ENCODE measurements at regions not wholly inside any gene's neighbourhood (a gene's known extent, or its start where the extent isn't known, plus 50 kb on each side); places are given as distances from the start of the nearest gene placed in this dataset.

GRCh38 chr3:164476631-164477030 lies 601.7 kb downstream of the SI start:
- no peaks in the 10 kb centered on the region for H3K4me1 ChIP-seq (ENCODE audit: insufficient read depth, low read length, poor library complexity, severe bottlenecking)
- H3K27ac ChIP-seq (ENCODE audit: low read depth, low read length, poor library complexity, severe bottlenecking) = no peak overlapping the region
- no peaks in the 10 kb centered on the region for H3K9me3 ChIP-seq (ENCODE audit: low read depth, low read length, poor library complexity, severe bottlenecking)
- intact Hi-C loops (cut with micrococcal nuclease; ENCODE audit: unreplicated experiment) = no loop called here
- no peak for TF ChIP-seq EZH2 (IDR thresholded peaks at IDR 0.05; ENCODE audit: borderline replicate concordance, low read depth, low read length, poor library complexity, severe bottlenecking)
- TF ChIP-seq, protein P1, sequence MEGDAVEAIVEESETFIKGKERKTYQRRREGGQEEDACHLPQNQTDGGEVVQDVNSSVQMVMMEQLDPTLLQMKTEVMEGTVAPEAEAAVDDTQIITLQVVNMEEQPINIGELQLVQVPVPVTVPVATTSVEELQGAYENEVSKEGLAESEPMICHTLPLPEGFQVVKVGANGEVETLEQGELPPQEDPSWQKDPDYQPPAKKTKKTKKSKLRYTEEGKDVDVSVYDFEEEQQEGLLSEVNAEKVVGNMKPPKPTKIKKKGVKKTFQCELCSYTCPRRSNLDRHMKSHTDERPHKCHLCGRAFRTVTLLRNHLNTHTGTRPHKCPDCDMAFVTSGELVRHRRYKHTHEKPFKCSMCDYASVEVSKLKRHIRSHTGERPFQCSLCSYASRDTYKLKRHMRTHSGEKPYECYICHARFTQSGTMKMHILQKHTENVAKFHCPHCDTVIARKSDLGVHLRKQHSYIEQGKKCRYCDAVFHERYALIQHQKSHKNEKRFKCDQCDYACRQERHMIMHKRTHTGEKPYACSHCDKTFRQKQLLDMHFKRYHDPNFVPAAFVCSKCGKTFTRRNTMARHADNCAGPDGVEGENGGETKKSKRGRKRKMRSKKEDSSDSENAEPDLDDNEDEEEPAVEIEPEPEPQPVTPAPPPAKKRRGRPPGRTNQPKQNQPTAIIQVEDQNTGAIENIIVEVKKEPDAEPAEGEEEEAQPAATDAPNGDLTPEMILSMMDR (conservative IDR thresholded peaks at IDR 0.05; ENCODE audit: low read depth, low read length) = no peak
- CTCF ChIA-PET = no interaction called here
- H3K4me3 ChIP-seq (ENCODE audit: low read depth, low read length, poor library complexity, severe bottlenecking) = no peak overlapping the region
- no peaks in the 10 kb centered on the region for H3K27me3 ChIP-seq (replicated peaks; ENCODE audit: insufficient read depth, low read depth, low read length, poor library complexity)
- POLR2A ChIA-PET (ENCODE audit: low non-redundant PET) = no interaction called here
- no peaks in the 10 kb centered on the region for H3K36me3 ChIP-seq (ENCODE audit: insufficient read depth, low read length, poor library complexity, severe bottlenecking)
- no TSS peak for BruUV-seq (replicated peaks)
- no peak for DNase-seq (ENCODE audit: low spot score)

DNA sequence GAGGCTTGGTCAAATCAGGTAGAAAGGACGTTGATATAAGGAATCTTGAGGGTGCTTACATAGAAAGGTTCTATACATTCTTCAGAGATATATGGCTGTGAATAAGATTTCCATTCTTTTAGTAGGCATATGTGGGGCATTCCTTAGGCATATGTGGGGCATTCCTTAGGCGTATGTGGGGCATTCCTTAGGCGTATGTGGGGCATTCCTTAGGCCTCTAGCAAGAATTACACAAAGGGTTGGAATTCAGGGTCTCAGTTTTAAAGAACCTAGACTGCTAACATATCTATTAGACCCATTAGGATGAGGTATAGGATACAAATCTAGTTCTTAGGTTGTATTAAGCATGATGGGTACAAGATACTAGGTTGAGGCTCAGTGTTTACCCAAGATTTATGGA lies 607.8 kb downstream of the SI start:
- Histone ChIP-seq H3K27ac (ENCODE audit: low read depth, low read length, poor library complexity, severe bottlenecking) (no peak overlapping the region), H3K9me3 (ENCODE audit: low read depth, low read length, poor library complexity, severe bottlenecking) (peaks cover 8% of the 10 kb centered on the region), H3K4me3 (ENCODE audit: low read depth, low read length, poor library complexity, severe bottlenecking) (no peak overlapping the region), H3K27me3 (replicated peaks; ENCODE audit: insufficient read depth, low read depth, low read length, poor library complexity) (no peaks in the 10 kb centered on the region), H3K4me1 (ENCODE audit: insufficient read depth, low read length, poor library complexity, severe bottlenecking) (no peaks in the 10 kb centered on the region), H3K36me3 (ENCODE audit: insufficient read depth, low read length, poor library complexity, severe bottlenecking) (no peaks in the 10 kb centered on the region)
- DNase-seq (ENCODE audit: low spot score) = no peak
- no peak for TF ChIP-seq EZH2 (IDR thresholded peaks at IDR 0.05; ENCODE audit: borderline replicate concordance, low read depth, low read length, poor library complexity, severe bottlenecking)
- TF ChIP-seq, protein P1 (conservative IDR thresholded peaks at IDR 0.05; ENCODE audit: low read depth, low read length) = no peak
- CTCF ChIA-PET = no interaction called here
- POLR2A ChIA-PET (ENCODE audit: low non-redundant PET) = no interaction called here
- no TSS peak for BruUV-seq (replicated peaks)
- intact Hi-C loops (cut with micrococcal nuclease; ENCODE audit: unreplicated experiment) = no loop called here

DNA sequence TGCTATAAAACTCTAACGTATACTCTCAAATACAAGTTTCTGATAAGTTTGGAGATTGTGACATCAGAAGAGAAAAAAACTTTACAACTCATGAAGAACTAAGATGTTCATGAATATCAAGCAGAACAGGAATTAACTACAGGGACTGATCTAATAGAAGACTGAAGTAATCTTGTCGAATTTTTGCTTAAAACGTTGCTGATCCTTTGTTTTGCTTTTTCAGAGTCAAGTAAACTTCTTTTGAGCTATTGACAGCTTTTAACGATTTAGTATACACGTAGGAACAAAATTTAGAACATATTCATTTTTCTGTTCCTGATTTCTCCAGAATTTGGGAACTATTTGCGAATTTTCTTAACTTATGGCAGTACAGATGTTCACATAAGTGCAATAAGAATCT lies 610.2 kb downstream of the SI start:
- no peak overlapping the region for H3K4me3 ChIP-seq (ENCODE audit: low read depth, low read length, poor library complexity, severe bottlenecking)
- no TSS peak for BruUV-seq (replicated peaks)
- intact Hi-C loops (cut with micrococcal nuclease; ENCODE audit: unreplicated experiment) = no loop called here
- H3K9me3 ChIP-seq (ENCODE audit: low read depth, low read length, poor library complexity, severe bottlenecking) = peaks cover 8% of the 10 kb centered on the region
- no peaks in the 10 kb centered on the region for H3K36me3 ChIP-seq (ENCODE audit: insufficient read depth, low read length, poor library complexity, severe bottlenecking)
- ChIA-PET CTCF (no interaction called here), POLR2A (ENCODE audit: low non-redundant PET) (no interaction called here)
- DNase-seq (ENCODE audit: low spot score) = no peak
- H3K4me1 ChIP-seq (ENCODE audit: insufficient read depth, low read length, poor library complexity, severe bottlenecking) = no peaks in the 10 kb centered on the region
- H3K27me3 ChIP-seq (replicated peaks; ENCODE audit: insufficient read depth, low read depth, low read length, poor library complexity) = no peaks in the 10 kb centered on the region
- no peak overlapping the region for H3K27ac ChIP-seq (ENCODE audit: low read depth, low read length, poor library complexity, severe bottlenecking)
- TF ChIP-seq EZH2 (IDR thresholded peaks at IDR 0.05; ENCODE audit: borderline replicate concordance, low read depth, low read length, poor library complexity, severe bottlenecking) = no peak
- TF ChIP-seq, protein P1 (conservative IDR thresholded peaks at IDR 0.05; ENCODE audit: low read depth, low read length) = no peak

All from A673 (cell line).